Endothelial cell of umbilical vein (primary cell): ENCODE measurements at regions not wholly inside any gene's neighbourhood (a gene's known extent, or its start where the extent isn't known, plus 50 kb on each side); places are given as distances from the start of the nearest gene placed in this dataset.

ENCODE experiments used
- BruUV-seq: library from RNA; stranded (reverse); fragments of 400-500 nt; replicated peaks from 2 replicates; lab custom pipeline; 2021; lab: Mats Ljungman, UMichigan
- CTCF ChIA-PET: fragments of 300-600, 350-600 bp; sonication (Branson Sonifier 250); formaldehyde crosslinking; loops from one replicate; lab custom pipeline; 2021; ENCODE audit warnings: antibody characterized with exemption, inconsistent platforms; lab: Charles Lee
- POLR2A ChIA-PET: fragments of 300-600, 350-600 bp; sonication (Branson Sonifier 250); formaldehyde crosslinking; loops from one replicate; lab custom pipeline; 2021; ENCODE audit warnings: antibody characterized with exemption, inconsistent platforms; lab: Charles Lee
- DNase-seq: peaks from one replicate; pipeline ENCODE4 v3.0.0-alpha.2; 2011; ENCODE audit warnings: low read depth, low spot score
- FAIRE-seq: peaks from 2 replicates; lab custom pipeline; 2011; peaks lifted over from hg19 to GRCh38; lab: Jason Lieb, UNC
- H2AFZ ChIP-seq: 2 replicates; pipeline ENCODE4 v1.6.0; 2012; ENCODE audit warnings: low read depth, low read length, control low read depth, inconsistent platforms
- H3K27ac ChIP-seq: 2 replicates; pipeline ENCODE4 v1.5.1; 2011; ENCODE audit warnings: low read depth, mild to moderate bottlenecking, control low read depth, low read length, moderate library complexity; ENCODE audit not compliant: insufficient read depth
- H3K27me3 ChIP-seq, 2 experiments: 2 replicates each; pipeline versions ENCODE4 v1.6.0 to v1.6.1; 2011; ENCODE audit warnings: low read length in 2 of 2, mixed read lengths in 1 of 2; ENCODE audit not compliant: control insufficient read depth in 2 of 2, insufficient read depth in 2 of 2
- H3K36me3 ChIP-seq, 2 experiments: 2 replicates in 1 of 2; 3 replicates in 1 of 2; pipeline ENCODE4 v1.5.1; 2011; ENCODE audit warnings: low read length in 2 of 2, mild to moderate bottlenecking in 1 of 2, moderate library complexity in 1 of 2; ENCODE audit not compliant: control insufficient read depth in 2 of 2, insufficient read depth in 2 of 2; ENCODE audit errors: extremely low read depth in 1 of 2
- H3K4me1 ChIP-seq: 3 replicates; pipeline ENCODE4 v1.5.1; 2011; ENCODE audit warnings: mild to moderate bottlenecking, low read length; ENCODE audit not compliant: control insufficient read depth, insufficient read depth; ENCODE audit errors: extremely low read depth
- H3K4me2 ChIP-seq: 2 replicates; pipeline ENCODE4 v1.6.1; 2011; ENCODE audit warnings: low read length, control low read depth, mixed read lengths; ENCODE audit not compliant: insufficient read depth
- H3K4me3 ChIP-seq, 3 experiments: fragments of 200-600 bp in 1 of 3; sonication (generic), shearing (Covaris generic) in 1 of 3; replicated peaks in 1 of 3; 2 replicates each; pipeline ENCODE4 v1.5.1; 2011 to 2016; ENCODE audit warnings: control low read depth in 3 of 3, low read length in 3 of 3, mild to moderate bottlenecking in 2 of 3, inconsistent platforms in 1 of 3, low read depth in 1 of 3, moderate library complexity in 1 of 3; ENCODE audit not compliant: insufficient read depth in 1 of 3
- H3K79me2 ChIP-seq: 2 replicates; pipeline ENCODE4 v1.6.0; 2012; ENCODE audit warnings: low read length, inconsistent platforms; ENCODE audit not compliant: control insufficient read depth, insufficient read depth
- H3K9ac ChIP-seq: replicated peaks from 2 replicates; pipeline ENCODE3; 2011; ENCODE audit warnings: low read length, control low read depth; ENCODE audit not compliant: insufficient read depth; ENCODE audit errors: extremely low read depth
- H3K9me1 ChIP-seq: replicated peaks from 3 replicates; pipeline ENCODE4 v1.6.0; 2011; ENCODE audit warnings: mild to moderate bottlenecking, low read length; ENCODE audit not compliant: control insufficient read depth, insufficient read depth; ENCODE audit errors: extremely low read depth
- H3K9me3 ChIP-seq: replicated peaks from 2 replicates; pipeline ENCODE4 v1.5.1; 2012; ENCODE audit warnings: low read length, inconsistent platforms; ENCODE audit not compliant: control insufficient read depth, insufficient read depth
- H4K20me1 ChIP-seq: replicated peaks from 2 replicates; pipeline ENCODE3; 2011; ENCODE audit warnings: mild to moderate bottlenecking, low read length; ENCODE audit not compliant: control insufficient read depth, insufficient read depth; ENCODE audit errors: extremely low read depth
- EZH2 ChIP-seq: IDR thresholded peaks from 2 replicates; pipeline ENCODE4 v1.6.1; 2012; ENCODE audit warnings: borderline replicate concordance, low read depth, mild to moderate bottlenecking, moderate library complexity, low read length, inconsistent platforms; ENCODE audit not compliant: severe bottlenecking
- FOS ChIP-seq: IDR thresholded peaks from 2 replicates; pipeline ENCODE4 v1.6.1; 2011; ENCODE audit warnings: mild to moderate bottlenecking, low read length, moderate library complexity, borderline replicate concordance; ENCODE audit not compliant: insufficient read depth
- GATA2 ChIP-seq: IDR thresholded peaks from 2 replicates; pipeline ENCODE4 v1.7.0; 2011; ENCODE audit warnings: low read depth, mild to moderate bottlenecking, moderate library complexity, mixed read lengths, low read length; ENCODE audit not compliant: insufficient read length, insufficient read depth
- JUN ChIP-seq: IDR thresholded peaks from 2 replicates; pipeline ENCODE4 v1.6.1; 2011; ENCODE audit warnings: borderline replicate concordance, low read depth; ENCODE audit not compliant: insufficient read length, insufficient read depth
- MYC ChIP-seq: IDR thresholded peaks from one replicate; pipeline ENCODE4 v1.6.1; 2011; ENCODE audit warnings: mild to moderate bottlenecking, low read depth, low read length
- POLR2A ChIP-seq: IDR thresholded peaks from 2 replicates; pipeline ENCODE4 v1.6.1; 2012; ENCODE audit warnings: low read depth, mild to moderate bottlenecking, control low read depth, low read length
- POLR2AphosphoS5 ChIP-seq: IDR thresholded peaks from 2 replicates; pipeline ENCODE4 v1.6.1; 2012; ENCODE audit warnings: low read depth, mild to moderate bottlenecking, control low read depth, low read length, moderate library complexity; ENCODE audit not compliant: insufficient read depth
- dilution Hi-C: fragments of 300-500 bp; cut with MboI; formaldehyde crosslinking; loops from one replicate; pipeline ENCODE4 v1.15.0; 2019; ENCODE audit warnings: low sequenced_read_pairs; ENCODE audit not compliant: extremely low pct_ligation_motif_present
- intact Hi-C: fragments of 100-400 bp; cut with micrococcal nuclease; formaldehyde crosslinking; loops from one replicate; pipeline ENCODE4 v1.10.0; 2022
- TF ChIP-seq, protein P1 (sequence below), 2 donors: IDR thresholded peaks; 1 replicate in 1 of 2; 2 replicates in 1 of 2; pipeline ENCODE4 v1.5.1; 2011; ENCODE audit warnings: low read length in 2 of 2, mild to moderate bottlenecking in 2 of 2, moderate library complexity in 2 of 2, control low read depth in 1 of 2, inconsistent platforms in 1 of 2, low read depth in 1 of 2; ENCODE audit not compliant: insufficient read depth in 1 of 2; ENCODE audit errors: extremely low read depth in 1 of 2
- TF ChIP-seq, protein P2 (sequence below): IDR thresholded peaks from 2 replicates; pipeline ENCODE4 v1.6.1; 2011; ENCODE audit not compliant: insufficient read depth, insufficient read length

DNA sequence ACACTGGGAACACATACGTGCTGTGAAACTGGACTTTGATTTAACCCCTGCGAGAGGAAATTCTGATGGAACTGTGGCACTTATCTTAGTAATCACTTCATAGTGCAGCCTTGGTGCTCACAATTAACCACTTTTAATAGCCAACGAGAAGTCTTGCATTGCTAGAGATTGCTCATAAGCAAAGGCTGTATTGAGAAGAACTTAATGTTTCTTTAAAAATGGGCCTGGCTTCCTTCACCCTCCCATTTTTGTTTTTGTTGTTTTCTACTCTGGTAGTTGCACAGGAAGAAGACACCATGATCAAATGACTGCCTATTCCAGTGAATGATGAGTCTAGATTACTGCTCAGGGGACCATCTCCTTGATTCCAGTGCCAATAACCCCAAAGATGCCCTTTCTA lies 52.5 kb upstream of the NKAP start:
- dilution Hi-C loops = no loop called here
- DNase-seq (no peak), FAIRE-seq (no peak)
- Histone ChIP-seq H3K27me3 (peaks cover 46 to 84% of the 10 kb centered on the region in 2 experiments), H2AFZ (no peak overlapping the region), H3K9me1 (no peaks in the 10 kb centered on the region), H4K20me1 (no peaks in the 10 kb centered on the region), H3K36me3 (no peaks in the 10 kb centered on the region), H3K9me3 (no peaks in the 10 kb centered on the region), H3K79me2 (no peaks in the 10 kb centered on the region), H3K4me3 (no peak overlapping the region), H3K9ac (no peak overlapping the region), H3K27ac (no peak overlapping the region), H3K4me1 (no peaks in the 10 kb centered on the region), H3K4me2 (no peak overlapping the region)
- no TSS peak for BruUV-seq
- intact Hi-C loops = no loop called here
- ChIA-PET POLR2A (no interaction called here), CTCF (interaction anchor here (0.6 kb wide), 1 partner anchor 11 kb away, joined by 3 read pairs; no protein-coding TSS in a partner anchor)
- no peak for TF ChIP-seq FOS
- TF ChIP-seq, protein P1, sequence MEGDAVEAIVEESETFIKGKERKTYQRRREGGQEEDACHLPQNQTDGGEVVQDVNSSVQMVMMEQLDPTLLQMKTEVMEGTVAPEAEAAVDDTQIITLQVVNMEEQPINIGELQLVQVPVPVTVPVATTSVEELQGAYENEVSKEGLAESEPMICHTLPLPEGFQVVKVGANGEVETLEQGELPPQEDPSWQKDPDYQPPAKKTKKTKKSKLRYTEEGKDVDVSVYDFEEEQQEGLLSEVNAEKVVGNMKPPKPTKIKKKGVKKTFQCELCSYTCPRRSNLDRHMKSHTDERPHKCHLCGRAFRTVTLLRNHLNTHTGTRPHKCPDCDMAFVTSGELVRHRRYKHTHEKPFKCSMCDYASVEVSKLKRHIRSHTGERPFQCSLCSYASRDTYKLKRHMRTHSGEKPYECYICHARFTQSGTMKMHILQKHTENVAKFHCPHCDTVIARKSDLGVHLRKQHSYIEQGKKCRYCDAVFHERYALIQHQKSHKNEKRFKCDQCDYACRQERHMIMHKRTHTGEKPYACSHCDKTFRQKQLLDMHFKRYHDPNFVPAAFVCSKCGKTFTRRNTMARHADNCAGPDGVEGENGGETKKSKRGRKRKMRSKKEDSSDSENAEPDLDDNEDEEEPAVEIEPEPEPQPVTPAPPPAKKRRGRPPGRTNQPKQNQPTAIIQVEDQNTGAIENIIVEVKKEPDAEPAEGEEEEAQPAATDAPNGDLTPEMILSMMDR (IDR thresholded peaks at IDR 0.05; ENCODE audit: extremely low read depth in 1 of 2, insufficient read depth in 1 of 2, low read depth in 1 of 2, low read length in 2 of 2) = no peak
- TF ChIP-seq POLR2AphosphoS5 = no peak
- no peak for TF ChIP-seq JUN
- no peak for TF ChIP-seq EZH2
- no peak for TF ChIP-seq POLR2A
- TF ChIP-seq GATA2 = no peak
- TF ChIP-seq MYC = no peak
- TF ChIP-seq, protein P2, sequence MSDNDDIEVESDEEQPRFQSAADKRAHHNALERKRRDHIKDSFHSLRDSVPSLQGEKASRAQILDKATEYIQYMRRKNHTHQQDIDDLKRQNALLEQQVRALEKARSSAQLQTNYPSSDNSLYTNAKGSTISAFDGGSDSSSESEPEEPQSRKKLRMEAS = no peak
